ENCODE measurements at regions not wholly inside any gene's neighbourhood (a gene's known extent, or its start where the extent isn't known, plus 50 kb on each side); places are given as distances from the start of the nearest gene placed in this dataset.

GRCh38 chr10:9010093-9010492 lies 955.6 kb downstream of the GATA3 start:
- TF ChIP-seq CTCF (IDR thresholded peaks at IDR 0.05; ENCODE audit: insufficient read depth, low read length) (no peak), GABPA (IDR thresholded peaks at IDR 0.05; ENCODE audit: low read depth) (no peak), POLR2AphosphoS5 (IDR thresholded peaks at IDR 0.05; ENCODE audit: low read depth) (no peak), REST (IDR thresholded peaks at IDR 0.05; ENCODE audit: insufficient replicate concordance, low read depth) (no peak), SPI1 (IDR thresholded peaks at IDR 0.05; ENCODE audit: borderline replicate concordance, low read depth) (no peak)
- Histone ChIP-seq H3K4me3 (replicated peaks; ENCODE audit: insufficient read depth, low read length) (no peak overlapping the region), H3K27me3 (ENCODE audit: insufficient read depth, poor library complexity, severe bottlenecking) (no peaks in the 10 kb centered on the region), H3K27ac (replicated peaks) (no peak overlapping the region)
- DNase-seq (ENCODE audit: low read depth in 1 of 2, low spot score in 1 of 2): no peak

- H3K27ac ChIP-seq (replicated peaks): no peak overlapping the region
- no peak for DNase-seq (ENCODE audit: low read depth in 1 of 2, low spot score in 1 of 2)
- TF ChIP-seq GABPA (IDR thresholded peaks at IDR 0.05; ENCODE audit: low read depth): no peak
- no peak for TF ChIP-seq POLR2AphosphoS5 (IDR thresholded peaks at IDR 0.05; ENCODE audit: low read depth)
- TF ChIP-seq SPI1 (IDR thresholded peaks at IDR 0.05; ENCODE audit: borderline replicate concordance, low read depth): no peak
- TF ChIP-seq REST (IDR thresholded peaks at IDR 0.05; ENCODE audit: insufficient replicate concordance, low read depth): no peak
- no peak for TF ChIP-seq CTCF (IDR thresholded peaks at IDR 0.05; ENCODE audit: insufficient read depth, low read length)
- no peaks in the 10 kb centered on the region for H3K27me3 ChIP-seq (ENCODE audit: insufficient read depth, poor library complexity, severe bottlenecking)
- H3K4me3 ChIP-seq (replicated peaks; ENCODE audit: insufficient read depth, low read length): no peak overlapping the region
Measured at GRCh38 chr10:9010931-9011670, 956.6 kb downstream of the GATA3 start.

GRCh38 chr10:9012312-9012711 lies 957.8 kb downstream of the GATA3 start:
- Histone ChIP-seq H3K27me3 (ENCODE audit: insufficient read depth, poor library complexity, severe bottlenecking) (no peaks in the 10 kb centered on the region), H3K27ac (replicated peaks) (no peak overlapping the region), H3K4me3 (replicated peaks; ENCODE audit: insufficient read depth, low read length) (no peak overlapping the region)
- TF ChIP-seq CTCF (IDR thresholded peaks at IDR 0.05; ENCODE audit: insufficient read depth, low read length) (no peak), GABPA (IDR thresholded peaks at IDR 0.05; ENCODE audit: low read depth) (no peak), SPI1 (IDR thresholded peaks at IDR 0.05; ENCODE audit: borderline replicate concordance, low read depth) (no peak)
- DNase-seq (ENCODE audit: low read depth in 1 of 2, low spot score in 1 of 2): no peak

- DNase-seq (ENCODE audit: low read depth in 1 of 2, low spot score in 1 of 2): no peak
- TF ChIP-seq CTCF (IDR thresholded peaks at IDR 0.05; ENCODE audit: insufficient read depth, low read length): no peak
- no peak for TF ChIP-seq REST (IDR thresholded peaks at IDR 0.05; ENCODE audit: insufficient replicate concordance, low read depth)
- TF ChIP-seq POLR2AphosphoS5 (IDR thresholded peaks at IDR 0.05; ENCODE audit: low read depth): no peak
- no peak for TF ChIP-seq SPI1 (IDR thresholded peaks at IDR 0.05; ENCODE audit: borderline replicate concordance, low read depth)
- no peak for TF ChIP-seq GABPA (IDR thresholded peaks at IDR 0.05; ENCODE audit: low read depth)
- H3K4me3 ChIP-seq (replicated peaks; ENCODE audit: insufficient read depth, low read length): no peak overlapping the region
- H3K27me3 ChIP-seq (ENCODE audit: insufficient read depth, poor library complexity, severe bottlenecking): no peaks in the 10 kb centered on the region
- H3K27ac ChIP-seq (replicated peaks): no peak overlapping the region
Measured at GRCh38 chr10:9015005-9015404, 960.5 kb downstream of the GATA3 start.

Data from HL-60 (cell line).